Thoracic aorta (tissue), 2 donors: ENCODE measurements at regions not wholly inside any gene's neighbourhood (a gene's known extent, or its start where the extent isn't known, plus 50 kb on each side); places are given as distances from the start of the nearest gene placed in this dataset.

Source experiments
- ATAC-seq: fragments of 150-250 bp; one replicate; pipeline ENCODE4 v1.8.0; 2017; ENCODE audit warnings: low read depth; ENCODE audit not compliant: insufficient number of reproducible peaks, low FRiP score
- DNase-seq: peaks from one replicate; pipeline ENCODE4 v3.0.0-alpha.2; 2020; ENCODE audit warnings: low spot score
- H3K27ac ChIP-seq, 2 donors: fragments of 200-600 bp; sonication (generic); 1 replicate in 1 of 2; 2 replicates in 1 of 2; pipeline ENCODE4 v1.5.1; 2016; ENCODE audit warnings: mild to moderate bottlenecking in 2 of 2, moderate library complexity in 2 of 2
- H3K27me3 ChIP-seq: fragments of 200-600 bp; sonication (generic); replicated peaks from 2 replicates; pipeline ENCODE4 v1.6.0; 2016; ENCODE audit warnings: mild to moderate bottlenecking; ENCODE audit not compliant: insufficient read depth
- H3K36me3 ChIP-seq: fragments of 200-600 bp; sonication (generic); one replicate; pipeline ENCODE4 v1.5.1; 2016
- H3K4me1 ChIP-seq, 2 donors: fragments of 200-600 bp; sonication (generic); 1 replicate in 1 of 2; 2 replicates in 1 of 2; pipeline versions ENCODE4 v1.5.1 to v1.6.0; 2016; ENCODE audit warnings: low read depth in 2 of 2, mild to moderate bottlenecking in 1 of 2; ENCODE audit not compliant: control insufficient read depth in 1 of 2
- H3K4me3 ChIP-seq: fragments of 200-600 bp; sonication (generic); 2 replicates; pipeline ENCODE4 v1.5.1; 2016; ENCODE audit warnings: mild to moderate bottlenecking
- H3K9me3 ChIP-seq: fragments of 200-600 bp; sonication (generic); 2 replicates; pipeline ENCODE4 v1.5.1; 2016
- CTCF ChIP-seq: fragments of 200-600 bp; sonication (generic); IDR thresholded peaks from one replicate; pipeline ENCODE4 v1.5.1; 2019; ENCODE audit warnings: antibody characterized with exemption

GRCh38 chr9:28671000-28671399 lies 1097.7 kb upstream of the C9orf72 start:
- no peak for TF ChIP-seq CTCF

GRCh38 chr9:28678097-28678496 lies 1104.8 kb upstream of the C9orf72 start:
- no peak for ATAC-seq
- H3K4me3 ChIP-seq, result no peak overlapping the region
- H3K9me3 ChIP-seq, result no peaks in the 10 kb centered on the region
- no peaks in the 10 kb centered on the region for H3K4me1 ChIP-seq
- DNase-seq, result no peak
- no peaks in the 10 kb centered on the region for H3K27me3 ChIP-seq
- TF ChIP-seq CTCF, result no peak
- H3K27ac ChIP-seq, result no peak overlapping the region
- H3K36me3 ChIP-seq, result no peaks in the 10 kb centered on the region

More at GRCh38 chr9:28671000-28671399, 1097.7 kb upstream of the C9orf72 start:
- Histone ChIP-seq H3K27me3 (no peaks in the 10 kb centered on the region), H3K4me1 (no peaks in the 10 kb centered on the region), H3K36me3 (no peaks in the 10 kb centered on the region), H3K4me3 (no peak overlapping the region), H3K27ac (no peak overlapping the region), H3K9me3 (no peaks in the 10 kb centered on the region)
- no peak for DNase-seq
- ATAC-seq, result no peak

GRCh38 chr9:28688172-28688571 lies 1114.9 kb upstream of the C9orf72 start:
- no peak for DNase-seq
- H3K36me3 ChIP-seq, result no peaks in the 10 kb centered on the region
- no peak for TF ChIP-seq CTCF
- no peaks in the 10 kb centered on the region for H3K27me3 ChIP-seq
- H3K4me3 ChIP-seq, result no peak overlapping the region
- H3K4me1 ChIP-seq, result no peaks in the 10 kb centered on the region
- H3K9me3 ChIP-seq, result no peaks in the 10 kb centered on the region
- no peak overlapping the region for H3K27ac ChIP-seq
- ATAC-seq, result no peak

GRCh38 chr9:28692012-28692411 lies 1118.7 kb upstream of the C9orf72 start:
- no peaks in the 10 kb centered on the region for H3K36me3 ChIP-seq
- H3K27ac ChIP-seq, result no peak overlapping the region
- H3K4me3 ChIP-seq, result no peak overlapping the region
- no peak for TF ChIP-seq CTCF
- H3K27me3 ChIP-seq, result no peaks in the 10 kb centered on the region
- no peak for ATAC-seq
- no peaks in the 10 kb centered on the region for H3K4me1 ChIP-seq
- H3K9me3 ChIP-seq, result no peaks in the 10 kb centered on the region
- DNase-seq, result no peak

GRCh38 chr9:28696960-28697359 lies 1123.7 kb upstream of the C9orf72 start:
- no peaks in the 10 kb centered on the region for H3K27me3 ChIP-seq
- ATAC-seq (no peak), DNase-seq (no peak)
- H3K9me3 ChIP-seq, result peaks cover 2% of the 10 kb centered on the region
- TF ChIP-seq CTCF, result no peak
- no peak overlapping the region for H3K4me3 ChIP-seq
- no peaks in the 10 kb centered on the region for H3K36me3 ChIP-seq
- H3K4me1 ChIP-seq, result no peaks in the 10 kb centered on the region
- no peak overlapping the region for H3K27ac ChIP-seq
